A673 (cell line): ENCODE measurements at regions not wholly inside any gene's neighbourhood (a gene's known extent, or its start where the extent isn't known, plus 50 kb on each side); places are given as distances from the start of the nearest gene placed in this dataset.

Experiments
- BruUV-seq: library from RNA; stranded (reverse); fragments of 400-500 nt; replicated peaks from 2 replicates; lab custom pipeline; 2021; lab: Mats Ljungman, UMichigan
- CTCF ChIA-PET: fragments of 300-600 bp; sonication (Branson Sonifier 250); formaldehyde crosslinking; loops from one replicate; lab custom pipeline; 2022; ENCODE audit warnings: antibody characterized with exemption; lab: Charles Lee
- POLR2A ChIA-PET: fragments of 300-600 bp; sonication (Branson Sonifier 250); formaldehyde crosslinking; loops from one replicate; lab custom pipeline; 2022; ENCODE audit warnings: antibody characterized with exemption; ENCODE audit not compliant: low non-redundant PET; lab: Charles Lee
- DNase-seq: peaks from one replicate; pipeline ENCODE4 v3.0.0-alpha.2; 2015; ENCODE audit warnings: low spot score
- H3K27ac ChIP-seq: fragments of 200-600 bp; sonication (generic); 2 replicates; pipeline ENCODE4 v1.5.1; 2016; ENCODE audit warnings: mixed run types, low read depth, mild to moderate bottlenecking, mixed read lengths, antibody characterized with exemption, low read length; ENCODE audit not compliant: poor library complexity, severe bottlenecking
- H3K27me3 ChIP-seq: fragments of 200-600 bp; sonication (generic); replicated peaks from 2 replicates; pipeline ENCODE4 v1.6.1; 2017; ENCODE audit warnings: mixed run types, low read depth, mild to moderate bottlenecking, mixed read lengths, antibody characterized with exemption, low read length; ENCODE audit not compliant: insufficient read depth, poor library complexity
- H3K36me3 ChIP-seq: fragments of 200-600 bp; sonication (generic); 2 replicates; pipeline ENCODE4 v1.6.1; 2016; ENCODE audit warnings: mixed run types, mild to moderate bottlenecking, mixed read lengths, antibody characterized with exemption, low read length; ENCODE audit not compliant: insufficient read depth, poor library complexity, severe bottlenecking
- H3K4me1 ChIP-seq: fragments of 200-600 bp; sonication (generic); 2 replicates; pipeline ENCODE4 v1.6.1; 2017; ENCODE audit warnings: mixed run types, mild to moderate bottlenecking, mixed read lengths, antibody characterized with exemption, low read length; ENCODE audit not compliant: insufficient read depth, poor library complexity, severe bottlenecking
- H3K4me3 ChIP-seq: fragments of 200-600 bp; sonication (generic); 2 replicates; pipeline ENCODE4 v1.5.1; 2016; ENCODE audit warnings: low read depth, mixed run types, mild to moderate bottlenecking, mixed read lengths, low read length; ENCODE audit not compliant: poor library complexity, severe bottlenecking
- H3K9me3 ChIP-seq: fragments of 200-600 bp; sonication (generic); 2 replicates; pipeline ENCODE4 v1.6.1; 2016; ENCODE audit warnings: mixed run types, low read depth, mild to moderate bottlenecking, mixed read lengths, antibody characterized with exemption, low read length; ENCODE audit not compliant: poor library complexity, severe bottlenecking
- EZH2 ChIP-seq: fragments of 200-600 bp; sonication (generic); IDR thresholded peaks from 2 replicates; pipeline ENCODE4 v1.6.1; 2017; ENCODE audit warnings: borderline replicate concordance, low read depth, mild to moderate bottlenecking, mixed read lengths, antibody characterized with exemption, low read length; ENCODE audit not compliant: poor library complexity, severe bottlenecking
- intact Hi-C: fragments of 100-400 bp; cut with micrococcal nuclease; formaldehyde crosslinking; loops from one replicate; pipeline ENCODE4 v1.10.0; 2022; ENCODE audit not compliant: unreplicated experiment
- TF ChIP-seq, protein P1 (sequence below): fragments of 300-800, 200-600 bp; sonication (generic); conservative IDR thresholded peaks from 2 replicates; pipeline ENCODE4 v1.5.1; 2017; ENCODE audit warnings: low read depth, mild to moderate bottlenecking, antibody characterized with exemption, low read length, moderate library complexity, mixed read lengths

DNA sequence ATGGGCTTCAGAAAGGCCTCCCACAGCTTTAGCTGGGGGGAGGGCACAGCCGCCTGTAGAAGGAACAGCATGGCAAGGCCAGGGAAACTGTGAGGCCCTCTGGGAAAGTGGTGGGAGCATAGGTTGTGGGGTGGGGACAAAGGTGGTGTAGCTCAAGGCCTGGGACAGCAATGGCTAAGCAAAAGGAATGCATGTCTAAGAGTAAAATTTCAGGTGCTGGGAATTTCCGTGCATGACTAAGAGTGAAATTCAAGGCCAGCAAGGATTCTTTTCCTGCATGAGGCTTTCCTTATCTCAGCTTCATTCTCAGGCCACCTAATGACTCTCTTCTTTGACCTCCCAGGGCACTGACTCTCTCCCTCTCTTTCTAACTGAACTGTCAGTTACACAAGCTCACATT, 86.5 kb upstream of the WNT4 start:
- no TSS peak for BruUV-seq
- H3K27ac ChIP-seq = no peak overlapping the region
- H3K4me3 ChIP-seq = no peak overlapping the region
- no peaks in the 10 kb centered on the region for H3K36me3 ChIP-seq
- intact Hi-C loops = no loop called here
- H3K27me3 ChIP-seq = peaks cover 5% of the 10 kb centered on the region
- H3K9me3 ChIP-seq = no peaks in the 10 kb centered on the region
- no peak for DNase-seq
- no peak for TF ChIP-seq EZH2
- TF ChIP-seq, protein P1, sequence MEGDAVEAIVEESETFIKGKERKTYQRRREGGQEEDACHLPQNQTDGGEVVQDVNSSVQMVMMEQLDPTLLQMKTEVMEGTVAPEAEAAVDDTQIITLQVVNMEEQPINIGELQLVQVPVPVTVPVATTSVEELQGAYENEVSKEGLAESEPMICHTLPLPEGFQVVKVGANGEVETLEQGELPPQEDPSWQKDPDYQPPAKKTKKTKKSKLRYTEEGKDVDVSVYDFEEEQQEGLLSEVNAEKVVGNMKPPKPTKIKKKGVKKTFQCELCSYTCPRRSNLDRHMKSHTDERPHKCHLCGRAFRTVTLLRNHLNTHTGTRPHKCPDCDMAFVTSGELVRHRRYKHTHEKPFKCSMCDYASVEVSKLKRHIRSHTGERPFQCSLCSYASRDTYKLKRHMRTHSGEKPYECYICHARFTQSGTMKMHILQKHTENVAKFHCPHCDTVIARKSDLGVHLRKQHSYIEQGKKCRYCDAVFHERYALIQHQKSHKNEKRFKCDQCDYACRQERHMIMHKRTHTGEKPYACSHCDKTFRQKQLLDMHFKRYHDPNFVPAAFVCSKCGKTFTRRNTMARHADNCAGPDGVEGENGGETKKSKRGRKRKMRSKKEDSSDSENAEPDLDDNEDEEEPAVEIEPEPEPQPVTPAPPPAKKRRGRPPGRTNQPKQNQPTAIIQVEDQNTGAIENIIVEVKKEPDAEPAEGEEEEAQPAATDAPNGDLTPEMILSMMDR = no peak
- CTCF ChIA-PET = no interaction called here
- no peaks in the 10 kb centered on the region for H3K4me1 ChIP-seq
- POLR2A ChIA-PET = no interaction called here

DNA sequence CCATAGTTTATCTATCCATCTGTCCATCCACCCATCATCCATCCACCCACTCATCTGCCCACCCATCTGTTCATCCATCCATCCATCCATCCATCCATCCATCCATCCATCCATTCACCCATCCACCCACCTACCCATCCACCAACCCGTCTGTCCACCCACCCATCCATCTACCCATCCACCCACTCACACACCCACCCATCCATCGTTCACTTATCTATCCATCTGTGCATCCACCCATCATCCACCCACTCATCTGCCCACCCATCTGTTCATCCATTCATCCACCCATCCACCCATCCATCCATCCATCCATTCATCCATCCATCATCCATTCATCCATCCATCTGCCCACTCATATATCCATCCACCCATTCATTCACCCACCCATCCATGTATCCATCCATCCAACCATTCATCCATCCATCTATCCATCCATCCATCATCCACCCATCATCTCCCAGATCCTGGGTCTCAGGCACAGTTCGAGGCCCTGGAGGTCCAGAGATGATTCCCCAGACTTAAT, 88.2 kb upstream of the WNT4 start:
- no peaks in the 10 kb centered on the region for H3K9me3 ChIP-seq
- H3K4me1 ChIP-seq = no peaks in the 10 kb centered on the region
- H3K27ac ChIP-seq = no peak overlapping the region
- TF ChIP-seq, protein P1 = no peak
- no peak for TF ChIP-seq EZH2
- no peaks in the 10 kb centered on the region for H3K36me3 ChIP-seq
- intact Hi-C loops = no loop called here
- ChIA-PET POLR2A (no interaction called here), CTCF (no interaction called here)
- no TSS peak for BruUV-seq
- no peak overlapping the region for H3K4me3 ChIP-seq
- DNase-seq = no peak
- H3K27me3 ChIP-seq = peaks cover 20% of the 10 kb centered on the region

DNA sequence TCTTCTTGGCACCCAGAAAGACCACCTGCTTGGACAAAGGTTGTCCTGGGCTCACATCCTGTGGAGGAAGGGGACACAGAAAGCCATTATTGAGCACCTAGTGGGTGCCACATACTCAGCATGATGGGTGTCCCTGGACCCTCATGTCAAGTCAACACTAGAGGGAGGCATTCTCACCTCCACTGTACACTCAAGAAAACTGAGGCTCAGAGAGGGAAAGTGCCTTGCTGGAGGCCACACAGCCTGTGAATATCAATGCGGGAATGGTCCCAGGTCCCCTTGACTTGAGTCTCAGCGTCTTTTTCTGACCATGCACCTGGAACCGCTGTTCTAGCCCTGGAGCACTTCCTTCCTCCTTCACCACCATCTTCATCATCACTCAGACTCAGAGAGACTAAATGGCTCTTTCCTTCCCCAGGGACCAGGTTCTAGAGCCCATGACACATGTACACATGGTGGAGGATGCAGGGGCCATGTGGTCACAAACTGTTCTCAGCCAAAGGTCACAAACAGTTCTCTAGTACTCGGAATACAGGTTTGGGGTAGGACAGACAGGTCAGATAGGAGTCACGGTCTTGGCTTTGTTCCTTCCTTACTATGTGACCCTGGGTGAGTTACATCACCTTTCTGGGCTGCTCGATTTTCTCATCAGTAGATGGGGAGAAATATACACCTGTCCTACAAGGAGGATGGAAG, 89.2 kb upstream of the WNT4 start:
- ChIA-PET POLR2A (no interaction called here), CTCF (no interaction called here)
- intact Hi-C loops = no loop called here
- no peak overlapping the region for H3K27ac ChIP-seq
- no peaks in the 10 kb centered on the region for H3K9me3 ChIP-seq
- peaks cover 21% of the 10 kb centered on the region for H3K27me3 ChIP-seq
- H3K4me1 ChIP-seq = no peaks in the 10 kb centered on the region
- TF ChIP-seq, protein P1 = no peak
- TF ChIP-seq EZH2 = no peak
- no peak overlapping the region for H3K4me3 ChIP-seq
- H3K36me3 ChIP-seq = no peaks in the 10 kb centered on the region
- no peak for DNase-seq
- BruUV-seq = no TSS peak
